Testis (tissue), 2 donors: ENCODE measurements at regions not wholly inside any gene's neighbourhood (a gene's known extent, or its start where the extent isn't known, plus 50 kb on each side); places are given as distances from the start of the nearest gene placed in this dataset.

Source experiments
- CTCF ChIP-seq, 3 experiments: fragments of 450-650 bp in 2 of 3; fragments of 200-600 bp in 1 of 3; sonication (generic) in 1 of 3; IDR thresholded peaks; one replicate each; pipeline ENCODE4 v1.5.1; 2016 to 2019; ENCODE audit warnings: antibody characterized with exemption in 3 of 3, mild to moderate bottlenecking in 2 of 3, moderate library complexity in 1 of 3
- POLR2A ChIP-seq: fragments of 450-650 bp; IDR thresholded peaks from one replicate; pipeline ENCODE4 v1.6.1; 2017; ENCODE audit warnings: antibody characterized with exemption, mild to moderate bottlenecking, moderate library complexity

- no peak for TF ChIP-seq CTCF (IDR thresholded peaks at IDR 0.05)
- TF ChIP-seq POLR2A = no peak
Observed at GRCh38 chr4:162767083-162767482, 399.6 kb downstream of the NAF1 start.
